Upper lobe of right lung (tissue), 1 donor: ENCODE measurements at regions not wholly inside any gene's neighbourhood (a gene's known extent, or its start where the extent isn't known, plus 50 kb on each side); places are given as distances from the start of the nearest gene placed in this dataset.
A peak's percentile ranks its signal among the peaks of the same experiment; 100 is the strongest.

ENCODE experiments used
- ATAC-seq: fragments of 200-7000 bp; cut with Tn5 transposase; one replicate; pipeline ENCODE4 v1.9.1; 2020; ENCODE audit warnings: mild to moderate bottlenecking, moderate library complexity
- DNase-seq: peaks from one replicate; pipeline ENCODE4 v3.0.0-alpha.2; 2020
- H3K27ac ChIP-seq: fragments of 200-600 bp; one replicate; pipeline ENCODE4 v1.8.0; 2022
- H3K27me3 ChIP-seq: fragments of 200-600 bp; one replicate; pipeline ENCODE4 v1.8.0; 2022; ENCODE audit warnings: mild to moderate bottlenecking
- H3K36me3 ChIP-seq: fragments of 200-600 bp; one replicate; pipeline ENCODE4 v1.8.0; 2022
- H3K4me1 ChIP-seq: fragments of 200-600 bp; one replicate; pipeline ENCODE4 v1.8.0; 2022
- H3K4me3 ChIP-seq: fragments of 200-600 bp; one replicate; pipeline ENCODE4 v1.8.0; 2022; ENCODE audit warnings: mild to moderate bottlenecking
- H3K9me3 ChIP-seq: fragments of 200-600 bp; one replicate; pipeline ENCODE4 v1.8.0; 2022
- CTCF ChIP-seq: fragments of 200-600 bp; IDR thresholded peaks from one replicate; pipeline ENCODE4 v1.8.0; 2022; ENCODE audit warnings: antibody characterized with exemption
- intact Hi-C: fragments of 100-400 bp; cut with DNase I; formaldehyde crosslinking; loops from one replicate; pipeline ENCODE4 v1.11.0; 2022
- donor health status: DM: no; HTN: yes; CAD: no; lungs with severe emphysema.

GRCh38 chr12:107320929-107321631 lies 227.7 kb upstream of the CRY1 start:
- Histone ChIP-seq H3K4me1 (peaks cover 27% of the 10 kb centered on the region), H3K9me3 (no peaks in the 10 kb centered on the region), H3K4me3 (peak overlapping the region; percentile 51), H3K36me3 (no peaks in the 10 kb centered on the region), H3K27me3 (peaks cover 48% of the 10 kb centered on the region), H3K27ac (no peak overlapping the region)
- TF ChIP-seq CTCF, result no peak
- DNase-seq (no peak), ATAC-seq (no peak)
- intact Hi-C loops, result no loop called here

GRCh38 chr12:107322063-107322462 lies 228.7 kb upstream of the CRY1 start:
- H3K4me1 ChIP-seq, result peaks cover 27% of the 10 kb centered on the region
- no peak for TF ChIP-seq CTCF
- H3K4me3 ChIP-seq, result no peak overlapping the region
- ATAC-seq (no peak), DNase-seq (no peak)
- H3K27me3 ChIP-seq, result peaks cover 52% of the 10 kb centered on the region
- H3K27ac ChIP-seq, result no peak overlapping the region
- intact Hi-C loops, result no loop called here
- no peaks in the 10 kb centered on the region for H3K36me3 ChIP-seq
- H3K9me3 ChIP-seq, result no peaks in the 10 kb centered on the region

GRCh38 chr12:107325075-107325608 lies 231.8 kb upstream of the CRY1 start:
- Histone ChIP-seq H3K9me3 (no peaks in the 10 kb centered on the region), H3K27ac (no peak overlapping the region), H3K4me1 (peaks cover 9% of the 10 kb centered on the region), H3K36me3 (no peaks in the 10 kb centered on the region), H3K27me3 (peaks cover 43% of the 10 kb centered on the region), H3K4me3 (no peak overlapping the region)
- no peak for ATAC-seq
- no peak for TF ChIP-seq CTCF
- intact Hi-C loops, result no loop called here
- DNase-seq, result no peak

- intact Hi-C loops, result no loop called here
- H3K27me3 ChIP-seq, result peaks cover 38% of the 10 kb centered on the region
- no peak overlapping the region for H3K4me3 ChIP-seq
- no peak for DNase-seq
- H3K27ac ChIP-seq, result no peak overlapping the region
- no peaks in the 10 kb centered on the region for H3K36me3 ChIP-seq
- no peaks in the 10 kb centered on the region for H3K9me3 ChIP-seq
- no peak for ATAC-seq
- no peak for TF ChIP-seq CTCF
- no peaks in the 10 kb centered on the region for H3K4me1 ChIP-seq
These were observed 232.9 kb upstream of the CRY1 start for GRCh38 chr12:107326237-107326636.

GRCh38 chr12:107327651-107328182 lies 234.4 kb upstream of the CRY1 start:
- no peak for DNase-seq
- no peaks in the 10 kb centered on the region for H3K4me1 ChIP-seq

More at GRCh38 chr12:107327651-107328182, 234.4 kb upstream of the CRY1 start:
- no peak overlapping the region for H3K4me3 ChIP-seq
- TF ChIP-seq CTCF, result no peak
- H3K27me3 ChIP-seq, result peaks cover 27% of the 10 kb centered on the region
- no peak for ATAC-seq
- no peaks in the 10 kb centered on the region for H3K36me3 ChIP-seq
- intact Hi-C loops, result no loop called here
- no peak overlapping the region for H3K27ac ChIP-seq
- H3K9me3 ChIP-seq, result no peaks in the 10 kb centered on the region
